H1 (cell line): ENCODE measurements at regions not wholly inside any gene's neighbourhood (a gene's known extent, or its start where the extent isn't known, plus 50 kb on each side); places are given as distances from the start of the nearest gene placed in this dataset.

ENCODE experiments used
- CTCF ChIA-PET: fragments of 300-600 bp; sonication (Branson Sonifier 250); formaldehyde crosslinking; loops from one replicate; lab custom pipeline; 2021; ENCODE audit not compliant: partially characterized antibody; lab: Charles Lee
- POLR2A ChIA-PET: fragments of 300-600 bp; sonication (Branson Sonifier 250); formaldehyde crosslinking; loops from one replicate; lab custom pipeline; 2021; ENCODE audit warnings: inconsistent platforms; ENCODE audit not compliant: partially characterized antibody; lab: Charles Lee
- DNase-seq, 2 experiments: peaks; one replicate each; pipeline versions ENCODE4 v3.0.0 to v3.0.0-alpha.2; 2010 to 2022; ENCODE audit warnings: low spot score in 2 of 2, low read depth in 1 of 2, mixed read lengths in 1 of 2
- FAIRE-seq: peaks from 2 replicates; lab custom pipeline; 2011; peaks lifted over from hg19 to GRCh38; lab: Jason Lieb, UNC
- H2AFZ ChIP-seq: 2 replicates; pipeline ENCODE4 v1.8.1; 2012; ENCODE audit warnings: low read length, inconsistent platforms
- H2AK5ac ChIP-seq: 2 replicates; pipeline ENCODE4 v1.6.1; 2013; ENCODE audit warnings: low read depth, low read length
- H2BK120ac ChIP-seq: replicated peaks from 2 replicates; pipeline ENCODE3; 2013; ENCODE audit warnings: low read depth, low read length, inconsistent platforms
- H2BK12ac ChIP-seq: 2 replicates; pipeline ENCODE4 v1.6.1; 2013; ENCODE audit warnings: low read depth, low read length
- H2BK15ac ChIP-seq: 2 replicates; pipeline ENCODE4 v1.6.1; 2013; ENCODE audit warnings: low read length
- H2BK20ac ChIP-seq: 2 replicates; pipeline ENCODE4 v1.6.1; 2013; ENCODE audit warnings: low read length
- H2BK5ac ChIP-seq: 2 replicates; pipeline ENCODE4 v1.6.1; 2013; ENCODE audit warnings: low read depth, low read length
- H3K14ac ChIP-seq: 2 replicates; pipeline ENCODE4 v1.6.1; 2013; ENCODE audit warnings: inconsistent platforms; ENCODE audit not compliant: insufficient read length
- H3K18ac ChIP-seq: 2 replicates; pipeline ENCODE4 v1.6.1; 2013; ENCODE audit warnings: low read length; ENCODE audit errors: extremely low read depth
- H3K23ac ChIP-seq: 2 replicates; pipeline ENCODE4 v1.6.1; 2013; ENCODE audit warnings: inconsistent platforms; ENCODE audit not compliant: insufficient read length
- H3K23me2 ChIP-seq: 2 replicates; pipeline ENCODE4 v1.6.1; 2013; ENCODE audit warnings: low read depth, low read length
- H3K27ac ChIP-seq: 2 replicates; pipeline ENCODE4 v1.6.1; 2011; ENCODE audit warnings: low read depth, low read length, inconsistent platforms
- H3K27me3 ChIP-seq, 4 experiments: replicated peaks in 1 of 4; 1 replicate in 1 of 4; 2 replicates in 3 of 4; pipeline versions ENCODE4 v1.6.1 to v1.8.1; 2011 to 2013; ENCODE audit warnings: low read length in 3 of 4, mild to moderate bottlenecking in 3 of 4, inconsistent platforms in 2 of 4, mixed read lengths in 2 of 4, moderate library complexity in 1 of 4; ENCODE audit not compliant: control insufficient read depth in 3 of 4, insufficient read depth in 3 of 4; ENCODE audit errors: extremely low read depth in 1 of 4
- H3K36me3 ChIP-seq, 4 experiments: 2 replicates each; pipeline versions ENCODE4 v1.6.1 to v1.8.1; 2011 to 2013; ENCODE audit warnings: mild to moderate bottlenecking in 4 of 4, low read length in 3 of 4, moderate library complexity in 2 of 4, control low read depth in 1 of 4, inconsistent platforms in 1 of 4; ENCODE audit not compliant: insufficient read depth in 4 of 4, control insufficient read depth in 2 of 4
- H3K4ac ChIP-seq: replicated peaks from 2 replicates; pipeline ENCODE3; 2013; ENCODE audit warnings: low read length, low read depth, mixed read lengths, inconsistent platforms; ENCODE audit not compliant: insufficient read length
- H3K4me1 ChIP-seq, 4 experiments: replicated peaks in 1 of 4; 1 replicate in 1 of 4; 2 replicates in 3 of 4; pipeline versions ENCODE4 v1.6.1 to v1.8.1; 2011 to 2013; ENCODE audit warnings: low read length in 3 of 4, inconsistent platforms in 2 of 4, mixed read lengths in 1 of 4; ENCODE audit not compliant: insufficient read depth in 4 of 4, control insufficient read depth in 3 of 4
- H3K4me2 ChIP-seq, 2 experiments: 2 replicates each; pipeline versions ENCODE4 v1.6.1 to v1.8.1; 2011 to 2013; ENCODE audit warnings: low read depth in 2 of 2, low read length in 2 of 2, control low read depth in 1 of 2, inconsistent platforms in 1 of 2, mild to moderate bottlenecking in 1 of 2; ENCODE audit not compliant: insufficient read depth in 1 of 2
- H3K4me3 ChIP-seq, 4 experiments: fragments of 200-600, 300-600 bp in 1 of 4; sonication (generic), shearing (Covaris generic), sonication (Bioruptor Twin) in 1 of 4; 2 replicates each; pipeline versions ENCODE4 v1.5.1 to v1.8.1; 2011 to 2016; ENCODE audit warnings: low read length in 4 of 4, low read depth in 3 of 4, control low read depth in 2 of 4, inconsistent platforms in 2 of 4, mild to moderate bottlenecking in 2 of 4, mixed read lengths in 1 of 4, moderate library complexity in 1 of 4; ENCODE audit not compliant: insufficient read depth in 2 of 4; ENCODE audit errors: extremely low read depth in 1 of 4
- H3K56ac ChIP-seq: replicated peaks from 2 replicates; pipeline ENCODE3; 2013; ENCODE audit warnings: low read depth, mild to moderate bottlenecking, mixed read lengths, low read length, inconsistent platforms; ENCODE audit not compliant: insufficient read length
- H3K79me1 ChIP-seq: 2 replicates; pipeline ENCODE4 v1.6.1; 2013; ENCODE audit warnings: low read depth, low read length, control low read depth
- H3K79me2 ChIP-seq, 2 experiments: 2 replicates each; pipeline versions ENCODE4 v1.6.1 to v1.8.1; 2012 to 2013; ENCODE audit warnings: low read length in 2 of 2, mild to moderate bottlenecking in 2 of 2, inconsistent platforms in 1 of 2; ENCODE audit not compliant: insufficient read depth in 2 of 2, control insufficient read depth in 1 of 2
- H3K9ac ChIP-seq, 4 experiments: replicated peaks in 1 of 4; 1 replicate in 1 of 4; 2 replicates in 3 of 4; pipeline versions ENCODE4 v1.6.1 to v1.8.1; 2011 to 2013; ENCODE audit warnings: low read depth in 3 of 4, low read length in 3 of 4, control low read depth in 2 of 4, mild to moderate bottlenecking in 2 of 4, moderate library complexity in 2 of 4, inconsistent platforms in 1 of 4; ENCODE audit errors: extremely low read depth in 1 of 4
- H3K9me3 ChIP-seq, 2 experiments: 2 replicates each; pipeline versions ENCODE4 v1.6.1 to v1.8.1; 2012 to 2013; ENCODE audit warnings: mild to moderate bottlenecking in 2 of 2, moderate library complexity in 2 of 2, control low read depth in 1 of 2, inconsistent platforms in 1 of 2, low read depth in 1 of 2, low read length in 1 of 2, mixed read lengths in 1 of 2; ENCODE audit not compliant: insufficient read depth in 2 of 2
- H4K20me1 ChIP-seq, 2 experiments: replicated peaks in 1 of 2; 2 replicates each; pipeline versions ENCODE3 to v1.8.1; 2011 to 2013; ENCODE audit warnings: inconsistent platforms in 2 of 2, low read length in 2 of 2, mild to moderate bottlenecking in 1 of 2; ENCODE audit not compliant: insufficient read depth in 2 of 2, control insufficient read depth in 1 of 2
- H4K5ac ChIP-seq: 2 replicates; pipeline ENCODE4 v1.6.1; 2013; ENCODE audit warnings: low read length, low read depth, mixed read lengths, inconsistent platforms; ENCODE audit not compliant: insufficient read length
- H4K8ac ChIP-seq: 2 replicates; pipeline ENCODE4 v1.8.0; 2013; ENCODE audit warnings: mild to moderate bottlenecking, moderate library complexity, low read length, inconsistent platforms; ENCODE audit not compliant: insufficient read depth; ENCODE audit errors: extremely low read depth
- H4K91ac ChIP-seq: replicated peaks from 2 replicates; pipeline ENCODE3; 2013; ENCODE audit warnings: low read length, mixed read lengths, inconsistent platforms; ENCODE audit not compliant: insufficient read length
- GABPA ChIP-seq: IDR thresholded peaks from 2 replicates; pipeline ENCODE4 v1.6.1; 2011; ENCODE audit warnings: mild to moderate bottlenecking, low read length, moderate library complexity, borderline replicate concordance; ENCODE audit not compliant: insufficient read depth
- WGBS, 2 experiments: shearing (Covaris generic) in 1 of 2; methylation state at CpG; one replicate each; pipeline versions ENCODE4 v1.1.6 to v1.1.7; 2013 to 2015; ENCODE audit warnings: low lambda C conversion rate in 2 of 2, mixed read lengths in 2 of 2, inconsistent platforms in 1 of 2, low coverage in 1 of 2, missing lambda C conversion rate in 1 of 2; ENCODE audit not compliant: insufficient replicate concordance in 2 of 2, insufficient coverage in 1 of 2, insufficient read length in 1 of 2; ENCODE audit errors: extremely low coverage in 1 of 2, missing lambda C conversion rate in 1 of 2; 5-methylcytosine and 5-hydroxymethylcytosine counted together

GRCh38 chr13:33997574-33997973 is 179.6 kb downstream of the RFC3 start:
- Histone ChIP-seq H3K36me3 (no peaks in the 10 kb centered on the region), H3K79me2 (no peaks in the 10 kb centered on the region), H3K27ac (no peak overlapping the region), H3K9me3 (no peaks in the 10 kb centered on the region), H3K9ac (no peak overlapping the region), H2BK20ac (no peak overlapping the region), H3K23ac (no peak overlapping the region), H3K56ac (no peak overlapping the region), H2BK12ac (no peak overlapping the region), H3K4me1 (no peaks in the 10 kb centered on the region), H3K27me3 (no peaks in the 10 kb centered on the region), H3K14ac (no peak overlapping the region), H3K4ac (no peak overlapping the region), H4K20me1 (no peaks in the 10 kb centered on the region), H3K18ac (no peak overlapping the region), H2AK5ac (no peak overlapping the region), H4K91ac (no peak overlapping the region), H3K4me3 (no peak overlapping the region), H2BK5ac (no peak overlapping the region), H4K5ac (no peak overlapping the region), H3K23me2 (no peaks in the 10 kb centered on the region), H4K8ac (no peak overlapping the region), H2BK120ac (no peak overlapping the region), H3K4me2 (no peak overlapping the region), H2BK15ac (no peak overlapping the region), H3K79me1 (no peaks in the 10 kb centered on the region), H2AFZ (no peak overlapping the region)
- no peak for DNase-seq
- ChIA-PET CTCF (interaction anchor here (0.6 to 1.3 kb wide), 3 partner anchors 80 to 1458 kb away, joined by 3 to 5 read pairs (median 3); no protein-coding TSS in a partner anchor), POLR2A (no interaction called here)
- WGBS, 2 experiments: 95% methylated on average over 3 of the region's 3 CpGs; no CpG with 5 or more reads in 1 of the 2 experiments
- no peak for FAIRE-seq
- no peak for TF ChIP-seq GABPA
